Esophagus (tissue), 2 donors: ENCODE measurements at regions not wholly inside any gene's neighbourhood (a gene's known extent, or its start where the extent isn't known, plus 50 kb on each side); places are given as distances from the start of the nearest gene placed in this dataset.

Source experiments
- H3K27ac ChIP-seq, 2 donors: one replicate each; pipeline ENCODE4 v1.5.1; 2013; ENCODE audit warnings: low read depth in 2 of 2, mild to moderate bottlenecking in 2 of 2, inconsistent platforms in 1 of 2, low read length in 1 of 2, moderate library complexity in 1 of 2
- H3K27me3 ChIP-seq, 2 donors: one replicate each; pipeline ENCODE4 v1.6.1; 2013; ENCODE audit warnings: low read length in 2 of 2, control low read depth in 1 of 2, mild to moderate bottlenecking in 1 of 2; ENCODE audit not compliant: insufficient read depth in 2 of 2, control insufficient read depth in 1 of 2
- H3K36me3 ChIP-seq, 2 donors: one replicate each; pipeline ENCODE4 v1.6.1; 2013; ENCODE audit warnings: low read length in 1 of 2; ENCODE audit not compliant: control insufficient read depth in 2 of 2, insufficient read depth in 2 of 2
- H3K4me1 ChIP-seq, 2 donors: one replicate each; pipeline ENCODE4 v1.6.1; 2013; ENCODE audit warnings: low read length in 1 of 2; ENCODE audit not compliant: control insufficient read depth in 2 of 2, insufficient read depth in 2 of 2
- H3K4me3 ChIP-seq, 2 donors: one replicate each; pipeline ENCODE4 v1.5.1; 2013; ENCODE audit warnings: low read length in 2 of 2, mild to moderate bottlenecking in 2 of 2, low read depth in 1 of 2, moderate library complexity in 1 of 2
- H3K9me3 ChIP-seq, 2 donors: one replicate each; pipeline ENCODE4 v1.6.1; 2013; ENCODE audit warnings: mild to moderate bottlenecking in 2 of 2, low read depth in 1 of 2, low read length in 1 of 2, moderate library complexity in 1 of 2; ENCODE audit not compliant: control insufficient read depth in 2 of 2, insufficient read depth in 1 of 2
- WGBS, 2 donors: extraction: QIAGEN DNeasy Blood & Tissue Kit; methylation state at CpG; one replicate each; pipeline ENCODE4 v1.1.7; 2013; 5-methylcytosine and 5-hydroxymethylcytosine counted together
- donor health status: healthy with polysubstance abuse.
- donor health status: Bipolar disorder and iron deficiency.

DNA sequence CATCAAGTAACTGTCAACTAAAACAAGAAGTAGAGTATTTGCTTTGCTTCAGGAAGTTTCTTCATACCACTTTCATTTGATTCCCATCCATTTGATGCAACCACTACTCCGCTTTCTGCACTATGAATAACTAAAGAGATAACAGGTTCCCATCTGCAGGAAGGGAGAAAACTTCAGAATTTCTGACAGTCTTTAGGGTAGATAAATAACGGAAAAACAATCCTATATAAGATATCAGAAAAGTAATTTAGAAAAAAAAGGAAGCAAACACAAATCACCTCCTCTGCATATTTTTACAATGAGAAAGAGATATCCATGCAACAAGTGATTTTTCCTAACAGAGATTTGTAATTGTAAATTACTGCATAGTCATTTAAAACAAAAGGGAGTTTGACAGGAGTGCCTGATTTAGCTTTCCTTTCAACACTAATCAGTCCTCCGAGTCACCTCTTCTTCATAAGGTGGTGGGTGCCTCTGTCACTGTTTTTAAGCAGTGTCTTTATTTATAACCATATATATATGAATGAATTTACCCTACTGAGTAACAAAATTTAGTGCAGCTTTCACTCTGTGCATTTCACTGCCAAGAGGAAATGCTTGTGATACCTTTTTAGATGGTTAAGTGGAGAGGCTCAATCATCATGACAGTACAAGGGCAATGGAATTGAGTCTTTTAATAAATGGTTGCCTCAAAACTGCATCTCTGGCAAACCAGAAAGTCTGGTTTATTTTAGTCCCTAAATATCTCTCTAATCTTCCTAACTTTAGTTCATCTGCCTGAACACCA lies 1920.4 kb downstream of the MRPL39 start:
- no peak overlapping the region for H3K27ac ChIP-seq
- 57 to 70% methylated on average over 3 of the region's 3 CpGs for WGBS, 2 donors
- H3K4me3 ChIP-seq, result no peak overlapping the region
- no peaks in the 10 kb centered on the region for H3K27me3 ChIP-seq
- no peaks in the 10 kb centered on the region for H3K4me1 ChIP-seq
- H3K36me3 ChIP-seq, result no peaks in the 10 kb centered on the region
- H3K9me3 ChIP-seq, result peaks cover 0 to 2% of the 10 kb centered on the region in 2 donors

DNA sequence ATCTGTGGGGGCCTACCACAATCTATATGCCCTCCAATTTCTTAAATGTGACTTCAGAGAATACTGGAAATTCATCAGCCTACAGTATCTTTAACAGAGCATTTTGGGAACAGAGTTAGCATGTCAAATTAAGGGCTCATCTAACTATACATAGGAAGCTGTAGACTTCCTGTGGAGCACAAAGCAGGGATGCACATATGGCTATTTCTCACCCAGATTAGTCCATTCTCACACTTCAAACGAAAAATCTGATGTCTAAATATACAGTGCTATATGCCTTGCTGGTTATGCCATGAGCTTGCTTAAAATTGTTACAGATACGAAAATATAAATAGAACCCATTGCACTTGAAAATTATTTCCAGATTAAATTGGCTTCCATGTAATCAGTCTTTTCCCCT lies 1922.8 kb downstream of the MRPL39 start:
- H3K36me3 ChIP-seq, result no peaks in the 10 kb centered on the region
- H3K27ac ChIP-seq, result no peak overlapping the region
- H3K4me1 ChIP-seq, result no peaks in the 10 kb centered on the region
- WGBS, 2 donors, result 58 to 67% methylated on average over 2 of the region's 2 CpGs
- peaks cover 0 to 2% of the 10 kb centered on the region in 2 donors for H3K9me3 ChIP-seq
- no peaks in the 10 kb centered on the region for H3K27me3 ChIP-seq
- no peak overlapping the region for H3K4me3 ChIP-seq

DNA sequence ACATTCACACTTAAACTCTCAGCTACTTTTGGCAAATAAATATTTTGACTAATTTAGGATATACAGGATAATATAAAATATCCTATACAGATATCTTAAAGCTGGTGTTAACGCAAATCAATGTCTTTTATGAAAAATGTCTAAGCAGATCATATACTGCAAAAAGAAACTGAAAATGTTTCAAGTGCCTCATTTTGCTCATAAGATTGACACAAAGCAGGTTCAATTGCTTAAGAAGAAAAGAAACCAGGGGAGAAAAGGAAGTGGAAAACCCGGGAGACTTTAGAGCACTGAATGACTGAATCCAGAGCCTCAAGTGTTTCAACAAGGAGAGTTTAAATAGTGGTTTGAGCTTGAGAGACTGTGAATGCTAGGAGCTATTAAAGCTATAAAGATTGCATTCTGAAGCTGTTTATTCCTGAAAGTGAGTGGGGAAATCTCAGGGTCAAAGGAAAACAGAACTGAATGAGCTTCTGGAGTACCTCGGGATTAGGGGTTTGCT lies 1943.0 kb downstream of the MRPL39 start:
- Histone ChIP-seq H3K36me3 (no peaks in the 10 kb centered on the region), H3K4me3 (no peak overlapping the region), H3K27ac (no peak overlapping the region), H3K4me1 (no peaks in the 10 kb centered on the region), H3K9me3 (no peaks in the 10 kb centered on the region), H3K27me3 (no peaks in the 10 kb centered on the region)
- WGBS, 2 donors, result 69 to 78% methylated on average over 3 of the region's 3 CpGs

DNA sequence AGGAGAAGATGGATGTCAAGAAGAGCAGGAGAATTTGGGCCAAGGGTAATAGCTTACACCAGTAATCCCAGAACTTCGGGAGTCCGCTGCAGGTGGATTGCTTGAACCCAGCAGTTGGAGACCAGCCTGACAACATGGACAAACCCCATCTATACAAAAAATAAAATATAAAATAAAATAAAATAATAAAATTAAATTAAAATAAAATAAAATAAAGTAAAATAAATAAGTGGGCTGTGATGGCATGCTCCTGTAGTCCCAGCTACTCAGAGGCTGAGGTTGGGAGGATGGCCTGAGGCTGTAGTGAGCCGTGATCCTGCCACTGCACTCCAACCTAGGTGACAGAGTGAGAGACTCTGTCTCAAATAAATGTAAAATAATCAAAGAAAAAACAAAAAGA lies 1946.7 kb downstream of the MRPL39 start:
- H3K9me3 ChIP-seq, result no peaks in the 10 kb centered on the region
- H3K36me3 ChIP-seq, result no peaks in the 10 kb centered on the region
- no peak overlapping the region for H3K4me3 ChIP-seq
- no peaks in the 10 kb centered on the region for H3K27me3 ChIP-seq
- H3K4me1 ChIP-seq, result no peaks in the 10 kb centered on the region
- no peak overlapping the region for H3K27ac ChIP-seq
- 89 to 91% methylated on average over 3 of the region's 3 CpGs for WGBS, 2 donors

DNA sequence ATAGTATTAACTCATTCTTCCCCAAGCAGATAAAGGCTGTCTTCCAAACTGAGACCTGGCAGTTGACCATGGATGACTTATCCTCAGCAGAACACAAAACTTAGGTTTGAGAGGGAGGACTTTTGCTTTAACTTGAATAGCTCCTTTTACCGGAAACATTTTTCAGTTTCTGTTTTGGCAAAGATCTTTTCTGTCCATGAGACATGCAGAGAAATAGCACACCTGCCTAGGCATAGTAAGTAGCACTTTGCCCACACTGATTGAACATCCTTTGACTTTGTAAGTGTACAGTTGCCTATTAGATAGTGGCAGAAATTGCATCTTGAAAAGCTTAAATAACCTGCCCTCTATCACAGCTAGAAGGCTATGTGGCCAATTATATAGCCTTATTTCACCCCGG lies 1962.5 kb downstream of the MRPL39 start:
- H3K4me1 ChIP-seq, result no peaks in the 10 kb centered on the region
- peaks cover 8 to 10% of the 10 kb centered on the region in 2 donors for H3K9me3 ChIP-seq
- H3K27ac ChIP-seq, result no peak overlapping the region
- no peak overlapping the region for H3K4me3 ChIP-seq
- no peaks in the 10 kb centered on the region for H3K36me3 ChIP-seq
- 87 to 89% methylated on average over 2 of the region's 2 CpGs for WGBS, 2 donors
- H3K27me3 ChIP-seq, result no peaks in the 10 kb centered on the region

DNA sequence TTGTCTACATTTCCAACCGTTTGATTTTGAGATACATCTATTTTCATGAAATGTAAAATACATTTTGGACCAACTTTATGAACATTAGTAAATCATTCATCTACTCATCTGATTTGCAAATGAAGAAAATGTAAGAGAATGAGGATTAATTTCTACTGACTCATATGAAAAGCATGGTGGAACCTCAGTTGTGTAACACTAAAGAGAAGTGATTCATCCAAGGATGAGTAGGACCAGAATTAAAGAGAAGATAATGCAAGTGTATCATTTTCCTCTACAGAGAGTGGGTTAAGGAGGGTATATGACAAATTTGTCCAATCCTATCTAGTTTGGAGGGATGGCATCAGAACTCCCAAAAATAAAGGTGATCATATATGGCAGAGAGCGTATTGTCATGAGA lies 1967.6 kb downstream of the MRPL39 start:
- Histone ChIP-seq H3K4me3 (no peak overlapping the region), H3K36me3 (no peaks in the 10 kb centered on the region), H3K4me1 (no peaks in the 10 kb centered on the region), H3K27ac (no peak overlapping the region), H3K27me3 (no peaks in the 10 kb centered on the region), H3K9me3 (no peaks in the 10 kb centered on the region)
- WGBS, 2 donors, result 67 to 69% methylated on average over 2 of the region's 2 CpGs

DNA sequence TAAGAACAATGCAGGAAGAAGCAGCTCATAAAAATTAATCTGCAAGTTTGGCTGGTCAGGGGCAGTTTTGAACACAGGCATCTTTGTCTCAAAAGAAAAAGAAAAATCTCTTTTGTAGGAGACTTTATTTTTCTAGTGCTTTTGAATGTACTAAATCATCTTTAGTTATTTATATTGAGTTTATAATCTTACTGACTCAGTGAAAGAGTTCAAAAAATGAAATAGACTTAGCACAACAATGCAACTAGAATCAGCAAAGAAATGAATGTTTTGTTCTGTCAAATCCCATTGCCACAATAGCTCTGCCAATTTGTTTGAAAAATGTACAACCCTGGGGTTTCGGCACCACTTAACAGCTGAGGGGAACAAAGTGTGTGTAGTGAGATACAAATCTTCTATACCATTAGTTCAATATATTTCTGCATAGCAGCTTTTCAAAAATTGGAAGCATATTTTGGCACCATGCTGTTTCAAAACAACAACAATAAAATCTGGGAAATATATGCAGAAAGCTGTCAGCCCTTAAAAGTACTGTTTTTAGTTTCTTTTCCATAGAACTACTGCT lies 1969.1 kb downstream of the MRPL39 start:
- no peak overlapping the region for H3K27ac ChIP-seq
- no peaks in the 10 kb centered on the region for H3K36me3 ChIP-seq
- H3K4me1 ChIP-seq, result no peaks in the 10 kb centered on the region
- no peak overlapping the region for H3K4me3 ChIP-seq
- H3K27me3 ChIP-seq, result no peaks in the 10 kb centered on the region
- H3K9me3 ChIP-seq, result no peaks in the 10 kb centered on the region
- WGBS, 2 donors, result 46 to 52% methylated on average over 1 of the region's 1 CpG

DNA sequence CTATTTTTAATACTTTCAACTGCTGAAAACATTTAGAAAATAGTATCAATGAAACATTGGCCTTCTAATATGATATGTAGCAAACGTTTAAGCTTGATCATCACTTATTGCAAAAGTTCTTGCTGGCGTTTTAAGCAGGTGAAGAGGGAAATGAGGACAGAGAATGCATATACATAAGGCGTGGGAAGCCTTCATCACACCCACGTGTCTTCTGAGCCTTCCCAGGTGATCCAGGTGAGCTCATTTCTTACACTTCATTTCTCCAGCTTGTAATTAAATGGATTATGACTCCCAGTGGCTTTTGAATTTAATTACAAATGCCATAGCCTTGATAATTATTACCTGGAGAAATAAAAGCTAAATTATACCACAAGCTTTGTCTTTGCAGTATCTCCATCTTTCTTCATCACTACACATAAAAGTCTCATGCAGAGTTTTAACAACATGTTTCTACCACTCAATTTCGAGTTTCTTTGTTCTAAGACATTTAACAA lies 1973.8 kb downstream of the MRPL39 start:
- 52 to 59% methylated on average over 5 of the region's 5 CpGs for WGBS, 2 donors
- no peaks in the 10 kb centered on the region for H3K36me3 ChIP-seq

DNA sequence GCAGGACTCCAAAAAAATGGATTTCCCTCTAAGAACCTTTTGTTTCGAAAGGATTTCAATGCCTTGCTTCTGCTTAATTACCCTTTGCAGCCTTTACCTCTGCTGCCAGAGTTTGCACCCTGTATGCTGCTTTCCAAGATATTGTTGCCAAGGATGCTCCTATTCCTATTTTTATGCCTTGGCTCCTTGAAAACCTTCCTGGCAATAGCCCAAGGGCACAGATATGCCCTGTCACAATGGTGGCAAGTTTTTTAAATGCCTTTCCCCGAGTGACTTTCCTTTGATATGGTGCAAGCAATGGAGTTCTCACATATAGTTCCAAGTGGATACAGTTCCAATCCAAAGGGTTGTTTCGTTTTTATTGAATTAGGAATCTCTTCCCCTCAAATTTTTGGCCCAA lies 1983.0 kb downstream of the MRPL39 start:
- Histone ChIP-seq H3K27me3 (no peaks in the 10 kb centered on the region), H3K4me1 (no peaks in the 10 kb centered on the region), H3K36me3 (no peaks in the 10 kb centered on the region), H3K4me3 (no peak overlapping the region), H3K27ac (no peak overlapping the region), H3K9me3 (no peaks in the 10 kb centered on the region)
- WGBS, 2 donors, result 53 to 57% methylated on average over 3 of the region's 3 CpGs

More for the DNA sequence above, 1973.8 kb downstream of the MRPL39 start:
- no peaks in the 10 kb centered on the region for H3K4me1 ChIP-seq
- no peak overlapping the region for H3K27ac ChIP-seq
- no peak overlapping the region for H3K4me3 ChIP-seq
- H3K9me3 ChIP-seq, result no peaks in the 10 kb centered on the region
- H3K27me3 ChIP-seq, result no peaks in the 10 kb centered on the region

DNA sequence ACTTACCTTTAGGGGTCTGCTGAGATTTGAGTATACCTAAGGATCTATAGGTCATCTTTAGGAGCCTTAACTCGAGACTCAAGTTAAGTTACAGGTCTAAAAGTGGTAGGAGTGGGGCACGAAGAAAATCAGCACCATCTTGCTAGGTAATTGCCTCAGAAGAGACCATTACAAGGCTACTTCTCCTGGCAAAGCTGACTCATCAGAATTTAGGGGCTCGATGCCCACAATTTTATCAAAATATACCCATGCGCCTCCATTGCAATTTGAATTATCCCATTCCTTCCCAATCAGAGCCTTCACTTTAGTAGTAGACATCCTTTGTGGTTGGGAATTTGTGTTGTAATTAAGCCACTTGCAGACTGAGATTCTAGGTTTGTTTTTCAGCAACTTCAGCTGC lies 1994.3 kb downstream of the MRPL39 start:
- WGBS, 2 donors, result 59 to 67% methylated on average over 4 of the region's 4 CpGs
- no peaks in the 10 kb centered on the region for H3K4me1 ChIP-seq
- H3K4me3 ChIP-seq, result no peak overlapping the region
- no peak overlapping the region for H3K27ac ChIP-seq
- H3K36me3 ChIP-seq, result no peaks in the 10 kb centered on the region
- H3K9me3 ChIP-seq, result no peaks in the 10 kb centered on the region
- H3K27me3 ChIP-seq, result no peaks in the 10 kb centered on the region
